CD8-positive, alpha-beta memory T cell (primary cell): ENCODE measurements at regions not wholly inside any gene's neighbourhood (a gene's known extent, or its start where the extent isn't known, plus 50 kb on each side); places are given as distances from the start of the nearest gene placed in this dataset.

Experiments used
- CTCF ChIA-PET: fragments of 350-600 bp; sonication (Branson Sonifier 250); formaldehyde crosslinking; loops from one replicate; lab custom pipeline; 2021; ENCODE audit warnings: antibody characterized with exemption; lab: Charles Lee
- POLR2A ChIA-PET: fragments of 350-600 bp; sonication (Branson Sonifier 250); formaldehyde crosslinking; loops from one replicate; lab custom pipeline; 2021; ENCODE audit warnings: antibody characterized with exemption; lab: Charles Lee
- DNase-seq, 5 donors: peaks; one replicate each; pipeline versions ENCODE4 v3.0.0 to v3.0.0-alpha.2; 2020 to 2022; ENCODE audit warnings: mixed read lengths in 1 of 5
- H3K27ac ChIP-seq: one replicate; pipeline ENCODE4 v1.7.0; 2013; ENCODE audit warnings: low read depth, mild to moderate bottlenecking, low read length, moderate library complexity
- H3K27me3 ChIP-seq: 2 replicates; pipeline ENCODE4 v1.7.0; 2013; ENCODE audit warnings: low read length, mild to moderate bottlenecking; ENCODE audit not compliant: insufficient read depth, poor library complexity, severe bottlenecking
- H3K36me3 ChIP-seq: 2 replicates; pipeline ENCODE4 v1.7.0; 2013; ENCODE audit warnings: mild to moderate bottlenecking, low read length, moderate library complexity; ENCODE audit not compliant: insufficient read depth
- H3K4me1 ChIP-seq: 2 replicates; pipeline ENCODE4 v1.7.0; 2013; ENCODE audit warnings: mild to moderate bottlenecking, low read length, moderate library complexity; ENCODE audit not compliant: insufficient read depth
- H3K4me3 ChIP-seq: 2 replicates; pipeline ENCODE4 v1.7.0; 2013; ENCODE audit warnings: mild to moderate bottlenecking, low read length
- H3K9me3 ChIP-seq: 2 replicates; pipeline ENCODE4 v1.7.0; 2013; ENCODE audit warnings: mild to moderate bottlenecking, low read length
- H3K27ac Mint-ChIP-seq, 8 donors: one replicate each; pipeline ENCODE4 v1.8.0; 2020 to 2021; ENCODE audit warnings: mixed read lengths in 8 of 8, mild to moderate bottlenecking in 6 of 8, inconsistent platforms in 3 of 8, moderate library complexity in 3 of 8
- H3K27me3 Mint-ChIP-seq, 2 donors: one replicate each; pipeline ENCODE4 v1.8.0; 2020 to 2021; ENCODE audit warnings: mixed read lengths in 2 of 2, mild to moderate bottlenecking in 1 of 2, moderate library complexity in 1 of 2
- H3K36me3 Mint-ChIP-seq, 3 donors: one replicate each; pipeline ENCODE4 v1.8.0; 2020 to 2021; ENCODE audit warnings: mixed read lengths in 3 of 3, inconsistent platforms in 1 of 3, mild to moderate bottlenecking in 1 of 3
- H3K4me1 Mint-ChIP-seq, 3 donors: one replicate each; pipeline ENCODE4 v1.8.0; 2020 to 2021; ENCODE audit warnings: mixed read lengths in 3 of 3, inconsistent platforms in 1 of 3, mild to moderate bottlenecking in 1 of 3
- H3K4me3 Mint-ChIP-seq, 7 donors: one replicate each; pipeline ENCODE4 v1.8.0; 2020 to 2021; ENCODE audit warnings: mixed read lengths in 7 of 7, mild to moderate bottlenecking in 6 of 7, moderate library complexity in 4 of 7, inconsistent platforms in 2 of 7
- H3K9me3 Mint-ChIP-seq, 5 donors: one replicate each; pipeline ENCODE4 v1.8.0; 2020 to 2022; ENCODE audit warnings: mixed read lengths in 5 of 5, mild to moderate bottlenecking in 3 of 5, moderate library complexity in 2 of 5, inconsistent platforms in 1 of 5

- no peaks in the 10 kb centered on the region for H3K27me3 ChIP-seq
- POLR2A ChIA-PET, result interaction anchor here (0.7 kb wide), 1 partner anchor 542 kb away, joined by 4 read pairs; no protein-coding TSS in a partner anchor
- Mint-ChIP-seq H3K36me3 (no peaks in the 10 kb centered on the region), H3K9me3 (peaks cover 0 to 4% (median 0%) of the 10 kb centered on the region in 5 donors), H3K4me1 (no peaks in the 10 kb centered on the region), H3K4me3 (no peak overlapping the region), H3K27ac (no peak overlapping the region), H3K27me3 (peaks cover 0 to 4% of the 10 kb centered on the region in 2 donors)
- no peaks in the 10 kb centered on the region for H3K4me1 ChIP-seq
- H3K36me3 ChIP-seq, result no peaks in the 10 kb centered on the region
- no peak overlapping the region for H3K27ac ChIP-seq
- H3K9me3 ChIP-seq, result no peaks in the 10 kb centered on the region
- CTCF ChIA-PET, result no interaction called here
- no peak for DNase-seq
- H3K4me3 ChIP-seq, result no peak overlapping the region
Measured at GRCh38 chr6:141364694-141365093, 768.0 kb upstream of the GJE1 start.

GRCh38 chr6:141364232-141364631 lies 768.5 kb upstream of the GJE1 start:
- no peaks in the 10 kb centered on the region for H3K9me3 ChIP-seq
- H3K27ac Mint-ChIP-seq, result no peak overlapping the region
- POLR2A ChIA-PET, result no interaction called here

GRCh38 chr6:141361559-141361958 lies 771.2 kb upstream of the GJE1 start:
- H3K27me3 Mint-ChIP-seq, result no peaks in the 10 kb centered on the region
- POLR2A ChIA-PET, result no interaction called here

More at GRCh38 chr6:141364232-141364631, 768.5 kb upstream of the GJE1 start:
- Histone ChIP-seq H3K27ac (no peak overlapping the region), H3K4me1 (no peaks in the 10 kb centered on the region), H3K27me3 (no peaks in the 10 kb centered on the region), H3K4me3 (no peak overlapping the region), H3K36me3 (no peaks in the 10 kb centered on the region)
- Mint-ChIP-seq H3K27me3 (no peaks in the 10 kb centered on the region), H3K4me1 (no peaks in the 10 kb centered on the region), H3K9me3 (peaks cover 0 to 2% (median 0%) of the 10 kb centered on the region in 5 donors), H3K36me3 (no peaks in the 10 kb centered on the region), H3K4me3 (no peak overlapping the region)
- no peak for DNase-seq
- CTCF ChIA-PET, result no interaction called here

GRCh38 chr6:141359953-141360352 lies 772.8 kb upstream of the GJE1 start:
- no peak overlapping the region for H3K27ac ChIP-seq
- CTCF ChIA-PET, result no interaction called here

More at GRCh38 chr6:141361559-141361958, 771.2 kb upstream of the GJE1 start:
- H3K36me3 ChIP-seq, result no peaks in the 10 kb centered on the region
- no peaks in the 10 kb centered on the region for H3K4me1 ChIP-seq
- no peak overlapping the region for H3K27ac Mint-ChIP-seq
- H3K9me3 Mint-ChIP-seq, result no peaks in the 10 kb centered on the region
- no peak overlapping the region for H3K4me3 ChIP-seq
- no peak for DNase-seq
- no peak overlapping the region for H3K27ac ChIP-seq
- H3K27me3 ChIP-seq, result no peaks in the 10 kb centered on the region
- H3K4me3 Mint-ChIP-seq, result no peak overlapping the region
- H3K4me1 Mint-ChIP-seq, result peaks cover 0 to 2% (median 0%) of the 10 kb centered on the region in 3 donors
- no peaks in the 10 kb centered on the region for H3K36me3 Mint-ChIP-seq
- H3K9me3 ChIP-seq, result no peaks in the 10 kb centered on the region
- CTCF ChIA-PET, result no interaction called here

GRCh38 chr6:141354191-141354955 lies 778.4 kb upstream of the GJE1 start:
- no peak for DNase-seq
- no peak overlapping the region for H3K4me3 ChIP-seq
- H3K27ac Mint-ChIP-seq, result peak overlapping the region in 1 of 8 donors; percentile 21
- H3K36me3 ChIP-seq, result no peaks in the 10 kb centered on the region
- no peak overlapping the region for H3K27ac ChIP-seq
- H3K4me1 ChIP-seq, result no peaks in the 10 kb centered on the region
- H3K27me3 Mint-ChIP-seq, result no peaks in the 10 kb centered on the region
- H3K9me3 Mint-ChIP-seq, result no peaks in the 10 kb centered on the region
- POLR2A ChIA-PET, result no interaction called here
- CTCF ChIA-PET, result no interaction called here
- no peaks in the 10 kb centered on the region for H3K36me3 Mint-ChIP-seq
- no peaks in the 10 kb centered on the region for H3K27me3 ChIP-seq
- no peaks in the 10 kb centered on the region for H3K9me3 ChIP-seq
- no peak overlapping the region for H3K4me3 Mint-ChIP-seq
- peaks cover 0 to 2% (median 0%) of the 10 kb centered on the region in 3 donors for H3K4me1 Mint-ChIP-seq

More at GRCh38 chr6:141359953-141360352, 772.8 kb upstream of the GJE1 start:
- no peaks in the 10 kb centered on the region for H3K9me3 Mint-ChIP-seq
- Histone ChIP-seq H3K4me1 (no peaks in the 10 kb centered on the region), H3K4me3 (no peak overlapping the region), H3K9me3 (no peaks in the 10 kb centered on the region), H3K36me3 (no peaks in the 10 kb centered on the region), H3K27me3 (no peaks in the 10 kb centered on the region)
- H3K4me1 Mint-ChIP-seq, result peaks cover 0 to 2% (median 0%) of the 10 kb centered on the region in 3 donors
- no peaks in the 10 kb centered on the region for H3K36me3 Mint-ChIP-seq
- H3K27me3 Mint-ChIP-seq, result no peaks in the 10 kb centered on the region
- no peak overlapping the region for H3K27ac Mint-ChIP-seq
- no peak overlapping the region for H3K4me3 Mint-ChIP-seq
- POLR2A ChIA-PET, result no interaction called here
- DNase-seq, result no peak

GRCh38 chr6:141351721-141352120 lies 781.0 kb upstream of the GJE1 start:
- no peaks in the 10 kb centered on the region for H3K4me1 Mint-ChIP-seq
- CTCF ChIA-PET, result no interaction called here
- no peak overlapping the region for H3K4me3 Mint-ChIP-seq
- H3K36me3 Mint-ChIP-seq, result no peaks in the 10 kb centered on the region
- POLR2A ChIA-PET, result no interaction called here
- peaks cover 0 to 2% of the 10 kb centered on the region in 2 donors for H3K27me3 Mint-ChIP-seq
- Histone ChIP-seq H3K27me3 (no peaks in the 10 kb centered on the region), H3K36me3 (no peaks in the 10 kb centered on the region), H3K4me3 (no peak overlapping the region), H3K9me3 (no peaks in the 10 kb centered on the region), H3K27ac (no peak overlapping the region), H3K4me1 (no peaks in the 10 kb centered on the region)
- DNase-seq, result no peak
- H3K27ac Mint-ChIP-seq, result no peak overlapping the region
- H3K9me3 Mint-ChIP-seq, result no peaks in the 10 kb centered on the region

- H3K4me1 Mint-ChIP-seq, result no peaks in the 10 kb centered on the region
- Histone ChIP-seq H3K27me3 (no peaks in the 10 kb centered on the region), H3K9me3 (no peaks in the 10 kb centered on the region), H3K4me1 (no peaks in the 10 kb centered on the region), H3K27ac (no peak overlapping the region), H3K4me3 (no peak overlapping the region), H3K36me3 (no peaks in the 10 kb centered on the region)
- H3K27me3 Mint-ChIP-seq, result peaks cover 0 to 4% of the 10 kb centered on the region in 2 donors
- no peak overlapping the region for H3K27ac Mint-ChIP-seq
- H3K9me3 Mint-ChIP-seq, result no peaks in the 10 kb centered on the region
- POLR2A ChIA-PET, result no interaction called here
- H3K36me3 Mint-ChIP-seq, result no peaks in the 10 kb centered on the region
- no peak overlapping the region for H3K4me3 Mint-ChIP-seq
- CTCF ChIA-PET, result no interaction called here
- no peak for DNase-seq
Measured at GRCh38 chr6:141349710-141350109, 783.0 kb upstream of the GJE1 start.

GRCh38 chr6:141347906-141348492 lies 784.7 kb upstream of the GJE1 start:
- Histone ChIP-seq H3K4me3 (no peak overlapping the region), H3K36me3 (no peaks in the 10 kb centered on the region), H3K27ac (no peak overlapping the region), H3K9me3 (no peaks in the 10 kb centered on the region), H3K27me3 (no peaks in the 10 kb centered on the region), H3K4me1 (no peaks in the 10 kb centered on the region)
- Mint-ChIP-seq H3K27me3 (peaks cover 0 to 4% of the 10 kb centered on the region in 2 donors), H3K9me3 (no peaks in the 10 kb centered on the region), H3K4me1 (no peaks in the 10 kb centered on the region), H3K36me3 (no peaks in the 10 kb centered on the region), H3K27ac (no peak overlapping the region), H3K4me3 (no peak overlapping the region)
- ChIA-PET CTCF (no interaction called here), POLR2A (no interaction called here)
- no peak for DNase-seq
